ENCODE measurements at regions not wholly inside any gene's neighbourhood (a gene's known extent, or its start where the extent isn't known, plus 50 kb on each side); places are given as distances from the start of the nearest gene placed in this dataset.

DNA sequence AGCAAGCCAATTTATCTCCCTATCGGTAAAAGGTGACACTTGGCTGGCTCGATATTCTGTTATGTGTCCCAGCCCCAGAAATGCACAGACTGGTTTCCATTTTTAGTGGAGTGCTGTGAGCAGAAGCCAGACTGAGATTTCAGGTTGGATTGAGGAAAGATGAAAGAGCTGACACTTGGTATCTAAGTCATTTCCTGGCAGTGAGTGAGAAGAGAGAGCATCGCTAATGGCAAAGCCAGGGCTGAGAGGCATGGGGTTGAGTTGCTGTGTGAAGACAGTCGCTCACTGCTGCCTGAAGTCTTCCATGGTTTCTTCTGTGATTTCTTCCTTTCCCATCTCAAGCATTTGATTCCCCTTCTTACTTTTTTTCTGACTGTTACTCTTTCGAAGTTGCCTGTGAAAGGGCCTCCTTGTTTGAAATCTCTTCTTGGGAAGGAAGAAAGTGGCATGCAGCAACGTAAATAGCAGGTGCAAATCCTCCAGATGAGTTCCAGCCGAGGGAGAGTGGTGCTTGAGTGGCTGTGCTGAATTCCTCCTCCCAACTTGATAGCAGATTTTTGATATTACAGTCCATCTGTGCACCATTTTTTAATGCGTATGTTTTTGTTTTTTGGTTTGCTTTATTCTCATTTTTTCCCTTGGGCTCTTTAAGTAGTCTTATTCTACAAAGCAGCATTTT, 109.2 kb upstream of the LIMCH1 start:
- TF ChIP-seq RXRA (IDR thresholded peaks at IDR 0.05): no peak
- no peak for TF ChIP-seq EGR1 (IDR thresholded peaks at IDR 0.05; ENCODE audit: low read depth in 2 of 2)
- TF ChIP-seq, protein P1, sequence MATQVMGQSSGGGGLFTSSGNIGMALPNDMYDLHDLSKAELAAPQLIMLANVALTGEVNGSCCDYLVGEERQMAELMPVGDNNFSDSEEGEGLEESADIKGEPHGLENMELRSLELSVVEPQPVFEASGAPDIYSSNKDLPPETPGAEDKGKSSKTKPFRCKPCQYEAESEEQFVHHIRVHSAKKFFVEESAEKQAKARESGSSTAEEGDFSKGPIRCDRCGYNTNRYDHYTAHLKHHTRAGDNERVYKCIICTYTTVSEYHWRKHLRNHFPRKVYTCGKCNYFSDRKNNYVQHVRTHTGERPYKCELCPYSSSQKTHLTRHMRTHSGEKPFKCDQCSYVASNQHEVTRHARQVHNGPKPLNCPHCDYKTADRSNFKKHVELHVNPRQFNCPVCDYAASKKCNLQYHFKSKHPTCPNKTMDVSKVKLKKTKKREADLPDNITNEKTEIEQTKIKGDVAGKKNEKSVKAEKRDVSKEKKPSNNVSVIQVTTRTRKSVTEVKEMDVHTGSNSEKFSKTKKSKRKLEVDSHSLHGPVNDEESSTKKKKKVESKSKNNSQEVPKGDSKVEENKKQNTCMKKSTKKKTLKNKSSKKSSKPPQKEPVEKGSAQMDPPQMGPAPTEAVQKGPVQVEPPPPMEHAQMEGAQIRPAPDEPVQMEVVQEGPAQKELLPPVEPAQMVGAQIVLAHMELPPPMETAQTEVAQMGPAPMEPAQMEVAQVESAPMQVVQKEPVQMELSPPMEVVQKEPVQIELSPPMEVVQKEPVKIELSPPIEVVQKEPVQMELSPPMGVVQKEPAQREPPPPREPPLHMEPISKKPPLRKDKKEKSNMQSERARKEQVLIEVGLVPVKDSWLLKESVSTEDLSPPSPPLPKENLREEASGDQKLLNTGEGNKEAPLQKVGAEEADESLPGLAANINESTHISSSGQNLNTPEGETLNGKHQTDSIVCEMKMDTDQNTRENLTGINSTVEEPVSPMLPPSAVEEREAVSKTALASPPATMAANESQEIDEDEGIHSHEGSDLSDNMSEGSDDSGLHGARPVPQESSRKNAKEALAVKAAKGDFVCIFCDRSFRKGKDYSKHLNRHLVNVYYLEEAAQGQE (IDR thresholded peaks at IDR 0.05): no peak
- no peak for TF ChIP-seq CTCF (IDR thresholded peaks at IDR 0.05; ENCODE audit: low read depth, low read length, missing input control)
- no peak for TF ChIP-seq ATF3 (IDR thresholded peaks at IDR 0.05)
- no peak for TF ChIP-seq SP1 (IDR thresholded peaks at IDR 0.05)
- TF ChIP-seq TAF1 (conservative IDR thresholded peaks at IDR 0.05): no peak
- no peak for TF ChIP-seq YY1 (IDR thresholded peaks at IDR 0.05)
- TF ChIP-seq GABPA (IDR thresholded peaks at IDR 0.05 in 1 of 2, conservative IDR thresholded peaks at IDR 0.05 in 1 of 2): no peak
- TF ChIP-seq JUND (IDR thresholded peaks at IDR 0.05): no peak
- TF ChIP-seq, protein P2, sequence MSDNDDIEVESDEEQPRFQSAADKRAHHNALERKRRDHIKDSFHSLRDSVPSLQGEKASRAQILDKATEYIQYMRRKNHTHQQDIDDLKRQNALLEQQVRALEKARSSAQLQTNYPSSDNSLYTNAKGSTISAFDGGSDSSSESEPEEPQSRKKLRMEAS (IDR thresholded peaks at IDR 0.05): no peak
- TF ChIP-seq, protein P3, sequence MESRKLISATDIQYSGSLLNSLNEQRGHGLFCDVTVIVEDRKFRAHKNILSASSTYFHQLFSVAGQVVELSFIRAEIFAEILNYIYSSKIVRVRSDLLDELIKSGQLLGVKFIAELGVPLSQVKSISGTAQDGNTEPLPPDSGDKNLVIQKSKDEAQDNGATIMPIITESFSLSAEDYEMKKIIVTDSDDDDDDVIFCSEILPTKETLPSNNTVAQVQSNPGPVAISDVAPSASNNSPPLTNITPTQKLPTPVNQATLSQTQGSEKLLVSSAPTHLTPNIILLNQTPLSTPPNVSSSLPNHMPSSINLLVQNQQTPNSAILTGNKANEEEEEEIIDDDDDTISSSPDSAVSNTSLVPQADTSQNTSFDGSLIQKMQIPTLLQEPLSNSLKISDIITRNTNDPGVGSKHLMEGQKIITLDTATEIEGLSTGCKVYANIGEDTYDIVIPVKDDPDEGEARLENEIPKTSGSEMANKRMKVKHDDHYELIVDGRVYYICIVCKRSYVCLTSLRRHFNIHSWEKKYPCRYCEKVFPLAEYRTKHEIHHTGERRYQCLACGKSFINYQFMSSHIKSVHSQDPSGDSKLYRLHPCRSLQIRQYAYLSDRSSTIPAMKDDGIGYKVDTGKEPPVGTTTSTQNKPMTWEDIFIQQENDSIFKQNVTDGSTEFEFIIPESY (IDR thresholded peaks at IDR 0.05): no peak
